ENCODE measurements at regions not wholly inside any gene's neighbourhood (a gene's known extent, or its start where the extent isn't known, plus 50 kb on each side); places are given as distances from the start of the nearest gene placed in this dataset.

DNA sequence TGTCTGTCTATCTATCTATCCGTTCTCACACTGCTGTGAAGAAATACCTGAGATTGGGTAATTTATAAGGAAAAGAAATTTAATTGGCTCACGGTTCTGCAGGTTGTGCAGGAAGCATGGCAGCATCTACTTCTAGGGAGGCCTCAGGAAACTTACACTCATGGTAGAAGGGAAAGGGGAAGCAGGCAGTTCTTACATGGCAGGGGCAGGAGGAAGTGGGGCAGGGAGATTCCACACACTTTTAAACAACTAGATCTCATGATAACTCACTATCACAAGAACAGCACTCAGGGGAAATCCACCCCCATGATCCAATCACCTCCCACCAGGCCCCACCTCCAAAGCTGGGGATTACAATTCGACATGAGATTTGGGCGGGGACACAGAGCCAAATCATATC is 105.3 kb downstream of the SLC10A2 start:
- no peaks in the 10 kb centered on the region for H3K36me3 Mint-ChIP-seq (ENCODE audit: insufficient read depth, unreplicated experiment)
- no peaks in the 10 kb centered on the region for H3K4me1 Mint-ChIP-seq (ENCODE audit: low read depth, unreplicated experiment)
- TF ChIP-seq, protein P1, sequence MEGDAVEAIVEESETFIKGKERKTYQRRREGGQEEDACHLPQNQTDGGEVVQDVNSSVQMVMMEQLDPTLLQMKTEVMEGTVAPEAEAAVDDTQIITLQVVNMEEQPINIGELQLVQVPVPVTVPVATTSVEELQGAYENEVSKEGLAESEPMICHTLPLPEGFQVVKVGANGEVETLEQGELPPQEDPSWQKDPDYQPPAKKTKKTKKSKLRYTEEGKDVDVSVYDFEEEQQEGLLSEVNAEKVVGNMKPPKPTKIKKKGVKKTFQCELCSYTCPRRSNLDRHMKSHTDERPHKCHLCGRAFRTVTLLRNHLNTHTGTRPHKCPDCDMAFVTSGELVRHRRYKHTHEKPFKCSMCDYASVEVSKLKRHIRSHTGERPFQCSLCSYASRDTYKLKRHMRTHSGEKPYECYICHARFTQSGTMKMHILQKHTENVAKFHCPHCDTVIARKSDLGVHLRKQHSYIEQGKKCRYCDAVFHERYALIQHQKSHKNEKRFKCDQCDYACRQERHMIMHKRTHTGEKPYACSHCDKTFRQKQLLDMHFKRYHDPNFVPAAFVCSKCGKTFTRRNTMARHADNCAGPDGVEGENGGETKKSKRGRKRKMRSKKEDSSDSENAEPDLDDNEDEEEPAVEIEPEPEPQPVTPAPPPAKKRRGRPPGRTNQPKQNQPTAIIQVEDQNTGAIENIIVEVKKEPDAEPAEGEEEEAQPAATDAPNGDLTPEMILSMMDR (IDR thresholded peaks at IDR 0.05; ENCODE audit: unreplicated experiment) = no peak
- no TSS peak for BruUV-seq (replicated peaks)
- H3K4me3 Mint-ChIP-seq (ENCODE audit: low read depth, unreplicated experiment) = no peak overlapping the region
- H3K9me3 Mint-ChIP-seq (ENCODE audit: low read depth, unreplicated experiment) = no peaks in the 10 kb centered on the region
- CTCF ChIA-PET = no interaction called here
- H3K27ac Mint-ChIP-seq (ENCODE audit: unreplicated experiment) = no peak overlapping the region
- H3K27me3 Mint-ChIP-seq (ENCODE audit: unreplicated experiment) = no peaks in the 10 kb centered on the region
- intact Hi-C loops (cut with micrococcal nuclease; ENCODE audit: unreplicated experiment) = no loop called here
- no peak for DNase-seq

DNA sequence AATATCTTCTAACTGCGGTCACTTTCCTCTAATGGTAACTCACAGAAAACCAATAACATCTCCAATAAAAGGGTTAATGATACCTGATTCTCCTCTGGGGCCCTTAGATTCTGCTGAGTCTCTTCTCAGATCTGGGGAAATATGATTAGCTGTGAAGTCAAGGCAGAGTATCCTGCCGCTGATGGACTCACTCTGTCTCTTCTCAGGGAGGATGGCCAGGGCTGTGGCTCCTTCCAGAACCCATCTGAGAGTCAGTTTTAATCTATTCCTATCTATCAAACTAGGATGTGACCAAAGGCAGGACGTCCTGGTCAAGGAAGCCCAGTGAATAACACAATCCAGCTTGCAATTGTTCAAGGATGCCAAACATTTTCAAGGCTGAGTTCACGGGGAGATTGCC is 109.8 kb downstream of the SLC10A2 start:
- Mint-ChIP-seq H3K36me3 (ENCODE audit: insufficient read depth, unreplicated experiment) (no peaks in the 10 kb centered on the region), H3K4me3 (ENCODE audit: low read depth, unreplicated experiment) (no peak overlapping the region), H3K9me3 (ENCODE audit: low read depth, unreplicated experiment) (no peaks in the 10 kb centered on the region), H3K27ac (ENCODE audit: unreplicated experiment) (no peak overlapping the region), H3K27me3 (ENCODE audit: unreplicated experiment) (no peaks in the 10 kb centered on the region), H3K4me1 (ENCODE audit: low read depth, unreplicated experiment) (no peaks in the 10 kb centered on the region)
- no TSS peak for BruUV-seq (replicated peaks)
- intact Hi-C loops (cut with micrococcal nuclease; ENCODE audit: unreplicated experiment) = no loop called here
- TF ChIP-seq, protein P1 (IDR thresholded peaks at IDR 0.05; ENCODE audit: unreplicated experiment) = no peak
- no peak for DNase-seq
- CTCF ChIA-PET = no interaction called here

DNA sequence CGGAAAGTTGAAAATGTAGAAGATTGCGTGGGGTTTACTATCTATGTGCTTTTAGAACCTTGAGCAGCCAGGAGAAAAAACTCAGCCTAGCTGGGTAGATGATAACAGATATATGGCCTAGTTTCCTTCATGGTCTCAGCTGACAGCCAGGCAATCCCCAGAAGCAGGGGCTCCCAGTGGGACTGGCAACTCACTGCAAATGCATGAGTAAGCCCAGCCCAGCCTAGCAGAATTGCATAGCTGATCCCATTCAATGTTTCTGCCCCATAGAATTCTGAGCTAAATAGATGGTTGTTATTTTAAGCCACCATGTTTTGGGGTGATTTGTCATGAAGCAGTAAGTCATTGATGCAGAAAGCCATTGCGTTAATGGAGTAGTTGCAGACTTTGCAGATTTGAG is 108.5 kb downstream of the ERCC5 start:
- intact Hi-C loops (cut with micrococcal nuclease; ENCODE audit: unreplicated experiment) = no loop called here
- H3K4me1 Mint-ChIP-seq (ENCODE audit: low read depth, unreplicated experiment) = no peaks in the 10 kb centered on the region
- H3K36me3 Mint-ChIP-seq (ENCODE audit: insufficient read depth, unreplicated experiment) = no peaks in the 10 kb centered on the region
- no peak for DNase-seq
- H3K4me3 Mint-ChIP-seq (ENCODE audit: low read depth, unreplicated experiment) = no peak overlapping the region
- CTCF ChIA-PET = no interaction called here
- H3K9me3 Mint-ChIP-seq (ENCODE audit: low read depth, unreplicated experiment) = no peaks in the 10 kb centered on the region
- no peak overlapping the region for H3K27ac Mint-ChIP-seq (ENCODE audit: unreplicated experiment)
- no peaks in the 10 kb centered on the region for H3K27me3 Mint-ChIP-seq (ENCODE audit: unreplicated experiment)
- no TSS peak for BruUV-seq (replicated peaks)
- TF ChIP-seq, protein P1 (IDR thresholded peaks at IDR 0.05; ENCODE audit: unreplicated experiment) = no peak

DNA sequence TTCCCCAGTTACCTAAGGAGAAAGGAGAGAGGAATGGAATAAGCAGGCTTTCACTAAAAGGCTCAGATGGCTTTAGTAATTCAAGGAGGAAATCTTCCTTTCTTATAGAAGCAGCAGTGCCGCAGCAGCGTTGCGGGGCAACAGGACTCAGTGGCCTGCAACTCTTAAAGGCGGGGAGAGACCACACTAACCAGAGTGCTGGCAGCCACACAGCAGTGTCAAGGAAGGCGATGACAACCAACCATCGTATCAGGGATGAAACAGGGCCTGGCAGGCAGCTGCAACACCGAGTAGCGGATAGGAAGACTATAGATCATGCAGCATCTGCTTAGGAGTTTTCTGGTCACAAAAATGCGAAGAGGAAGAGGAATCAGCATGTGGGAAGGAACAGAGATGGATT is 106.0 kb downstream of the ERCC5 start:
- CTCF ChIA-PET = no interaction called here

More for the DNA sequence above, 106.0 kb downstream of the ERCC5 start:
- no TSS peak for BruUV-seq (replicated peaks)
- intact Hi-C loops (cut with micrococcal nuclease; ENCODE audit: unreplicated experiment) = no loop called here
- H3K27ac Mint-ChIP-seq (ENCODE audit: unreplicated experiment) = no peak overlapping the region
- no peaks in the 10 kb centered on the region for H3K4me1 Mint-ChIP-seq (ENCODE audit: low read depth, unreplicated experiment)
- H3K9me3 Mint-ChIP-seq (ENCODE audit: low read depth, unreplicated experiment) = no peaks in the 10 kb centered on the region
- DNase-seq = no peak
- no peaks in the 10 kb centered on the region for H3K36me3 Mint-ChIP-seq (ENCODE audit: insufficient read depth, unreplicated experiment)
- TF ChIP-seq, protein P1 (IDR thresholded peaks at IDR 0.05; ENCODE audit: unreplicated experiment) = no peak
- no peaks in the 10 kb centered on the region for H3K27me3 Mint-ChIP-seq (ENCODE audit: unreplicated experiment)
- H3K4me3 Mint-ChIP-seq (ENCODE audit: low read depth, unreplicated experiment) = no peak overlapping the region

Data from Calu3 (cell line).